ENCODE measurements at regions not wholly inside any gene's neighbourhood (a gene's known extent, or its start where the extent isn't known, plus 50 kb on each side); places are given as distances from the start of the nearest gene placed in this dataset.

GRCh38 chr6:144931172-144932035 is 646.3 kb downstream of the UTRN start:
- Histone ChIP-seq H3K56ac (ENCODE audit: insufficient read length, low read depth, low read length) (no peak overlapping the region), H2BK12ac (ENCODE audit: insufficient read length, low read depth, low read length) (no peak overlapping the region), H3K14ac (ENCODE audit: insufficient read depth, low read length) (no peak overlapping the region), H4K20me1 (ENCODE audit: control insufficient read depth, insufficient read depth, insufficient read length) (no peaks in the 10 kb centered on the region), H2BK120ac (ENCODE audit: low read depth, low read length, poor library complexity, severe bottlenecking) (no peak overlapping the region), H4K5ac (ENCODE audit: insufficient read length, low read depth, low read length) (no peak overlapping the region), H2AFZ (ENCODE audit: low read length) (no peak overlapping the region), H3K23ac (ENCODE audit: insufficient read length, low read depth, low read length) (no peak overlapping the region), H3K79me1 (ENCODE audit: insufficient read depth, low read depth, low read length, poor library complexity, severe bottlenecking) (no peaks in the 10 kb centered on the region), H3K18ac (ENCODE audit: insufficient read length, low read depth, low read length) (no peak overlapping the region), H3K4me1 (ENCODE audit: insufficient read depth, low read length) (no peaks in the 10 kb centered on the region), H2BK5ac (ENCODE audit: insufficient read length, low read length) (no peak overlapping the region), H2AK5ac (ENCODE audit: insufficient read length, low read length) (no peak overlapping the region), H2BK15ac (ENCODE audit: low read depth, low read length) (no peak overlapping the region), H3K27ac (ENCODE audit: insufficient read length, low read depth, low read length) (no peak overlapping the region), H2BK20ac (ENCODE audit: low read depth, low read length, poor library complexity, severe bottlenecking) (no peak overlapping the region), H3K79me2 (ENCODE audit: insufficient read depth, low read length) (no peaks in the 10 kb centered on the region), H4K91ac (ENCODE audit: insufficient read length, low read depth, low read length) (no peak overlapping the region), H3K23me2 (ENCODE audit: insufficient read length, low read depth, low read length, poor library complexity, severe bottlenecking) (no peaks in the 10 kb centered on the region), H3T11ph (ENCODE audit: low read length) (no peak overlapping the region), H3K9ac (ENCODE audit: extremely low read depth, insufficient read length, low read length) (no peak overlapping the region), H3K27me3 (ENCODE audit: insufficient read depth, low read length) (no peaks in the 10 kb centered on the region), H3K9me3 (ENCODE audit: control insufficient read depth, low read depth, low read length) (no peaks in the 10 kb centered on the region), H3K4ac (ENCODE audit: low read depth, low read length) (no peak overlapping the region), H4K8ac (replicated peaks; ENCODE audit: insufficient read length, low read depth, low read length) (no peak overlapping the region), H3K4me2 (ENCODE audit: insufficient read depth, insufficient read length, low read length) (no peak overlapping the region)
- no peak overlapping the region for H3K4me3 Mint-ChIP-seq
- H3K4me1 Mint-ChIP-seq, result peaks cover 4 to 5% of the 10 kb centered on the region in 2 experiments; a peak in 3 of 4 replicates
- no peaks in the 10 kb centered on the region for H3K27me3 Mint-ChIP-seq (ENCODE audit: low read depth)
- DNase-seq, result peak; percentile 39
- WGBS (ENCODE audit: extremely low coverage, insufficient read length, low lambda C conversion rate), result no CpG with 5 or more reads among the region's 6 CpGs
- TF ChIP-seq CTCF (conservative IDR thresholded peaks at IDR 0.05), result peak; percentile 78
- peaks cover 0 to 12% (median 8%) of the 10 kb centered on the region in 3 experiments; a peak in 5 of 7 replicates for H3K36me3 Mint-ChIP-seq (ENCODE audit: insufficient read depth in 1 of 3, low read depth in 3 of 3)
- H3K9me3 Mint-ChIP-seq, result peaks cover 7 to 9% of the 10 kb centered on the region in 2 experiments; a peak in 4 of 5 replicates
- H3K27ac Mint-ChIP-seq, result no peak overlapping the region

Data from H9 (cell line).